Sigmoid colon (tissue), 6 donors: ENCODE measurements at regions not wholly inside any gene's neighbourhood (a gene's known extent, or its start where the extent isn't known, plus 50 kb on each side); places are given as distances from the start of the nearest gene placed in this dataset.

Experiments
- DNase-seq: peaks from one replicate; pipeline ENCODE4 v3.0.0-alpha.2; 2019
- H3K27ac ChIP-seq, 4 donors: fragments of 200-600 bp; sonication (generic); one replicate each; pipeline ENCODE4 v1.5.1; 2016 to 2019; ENCODE audit warnings: mild to moderate bottlenecking in 1 of 4
- H3K27me3 ChIP-seq, 3 donors: fragments of 200-600 bp; sonication (generic); one replicate each; pipeline ENCODE4 v1.5.1; 2019; ENCODE audit warnings: mild to moderate bottlenecking in 1 of 3
- H3K36me3 ChIP-seq, 4 donors: fragments of 200-600 bp; sonication (generic); one replicate each; pipeline ENCODE4 v1.5.1; 2016 to 2019
- H3K4me1 ChIP-seq, 4 donors: fragments of 200-600 bp; sonication (generic); one replicate each; pipeline ENCODE4 v1.5.1; 2017 to 2019
- H3K4me3 ChIP-seq, 4 donors: fragments of 200-600 bp; sonication (generic); one replicate each; pipeline ENCODE4 v1.5.1; 2017 to 2019; ENCODE audit warnings: mild to moderate bottlenecking in 2 of 4, moderate library complexity in 1 of 4
- H3K9me3 ChIP-seq, 4 donors: fragments of 200-600 bp in 3 of 4; sonication (generic) in 3 of 4; one replicate each; pipeline versions ENCODE4 v1.5.1 to v1.6.1; 2013 to 2019
- EP300 ChIP-seq, 4 donors: sonication (generic); formaldehyde crosslinking; IDR thresholded peaks; one replicate each; pipeline ENCODE4 v1.6.1; 2017; ENCODE audit warnings: antibody characterized with exemption in 4 of 4
- POLR2A ChIP-seq, 2 donors: fragments of 450-650 bp; IDR thresholded peaks; one replicate each; pipeline ENCODE4 v1.6.1; 2016; ENCODE audit warnings: antibody characterized with exemption in 2 of 2, mild to moderate bottlenecking in 2 of 2, moderate library complexity in 2 of 2
- POLR2AphosphoS5 ChIP-seq, 4 donors: sonication (generic); formaldehyde crosslinking; IDR thresholded peaks; one replicate each; pipeline ENCODE4 v1.6.1; 2017; ENCODE audit warnings: antibody characterized with exemption in 4 of 4
- WGBS, 2 donors: extraction: QIAGEN DNeasy Blood & Tissue Kit; methylation state at CpG; one replicate each; pipeline ENCODE4 v1.1.7; 2013; 5-methylcytosine and 5-hydroxymethylcytosine counted together
- intact Hi-C: fragments of 100-400 bp; cut with DNase I; formaldehyde crosslinking; loops from one replicate; pipeline ENCODE4 v1.15.1; 2023
- TF ChIP-seq, protein P1 (sequence below), 4 experiments: fragments of 450-650 bp in 3 of 4; fragments of 200-600 bp in 1 of 4; IDR thresholded peaks; one replicate each; pipeline ENCODE4 v1.5.1; 2016 to 2019; ENCODE audit warnings: antibody characterized with exemption in 4 of 4, mild to moderate bottlenecking in 3 of 4, moderate library complexity in 2 of 4
- donor health status: healthy with polysubstance abuse.
- donor health status: healthy.

DNA sequence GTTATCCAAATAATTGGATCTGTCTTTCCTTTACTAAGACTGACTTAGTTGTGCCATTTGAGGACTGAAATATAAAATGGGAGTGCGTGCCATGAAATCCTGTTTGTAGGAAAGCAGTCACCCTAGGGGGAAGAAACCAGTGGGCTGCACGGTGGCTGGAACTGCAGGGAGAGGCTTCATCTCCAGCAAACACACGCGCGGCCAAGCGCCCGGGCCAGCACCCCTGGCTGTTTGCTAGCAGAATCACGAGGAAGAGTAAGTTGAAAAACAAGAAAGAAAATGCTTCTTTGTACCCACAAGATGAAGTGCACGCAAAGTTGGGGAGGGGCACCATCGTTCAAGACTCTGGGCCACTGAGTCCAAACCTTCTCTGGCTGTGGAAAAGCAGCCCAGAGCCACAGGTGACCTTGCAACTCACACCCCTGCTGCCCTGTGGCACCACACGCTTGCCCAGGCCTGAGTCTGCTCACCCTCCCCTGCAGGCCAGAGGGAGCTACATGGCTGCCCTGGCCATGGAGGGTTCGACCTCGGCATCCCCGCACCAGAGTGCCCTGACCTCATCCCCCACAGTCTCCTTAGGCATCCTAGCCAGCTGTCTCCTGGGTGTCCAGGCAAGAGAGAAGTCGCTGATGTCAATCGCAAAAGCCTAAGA, 55.2 kb downstream of the IRX2 start:
- no peak for TF ChIP-seq POLR2A (IDR thresholded peaks at IDR 0.05)
- no peak for TF ChIP-seq POLR2AphosphoS5 (IDR thresholded peaks at IDR 0.05)
- TF ChIP-seq EP300 (IDR thresholded peaks at IDR 0.05), result no peak
- TF ChIP-seq, protein P1, sequence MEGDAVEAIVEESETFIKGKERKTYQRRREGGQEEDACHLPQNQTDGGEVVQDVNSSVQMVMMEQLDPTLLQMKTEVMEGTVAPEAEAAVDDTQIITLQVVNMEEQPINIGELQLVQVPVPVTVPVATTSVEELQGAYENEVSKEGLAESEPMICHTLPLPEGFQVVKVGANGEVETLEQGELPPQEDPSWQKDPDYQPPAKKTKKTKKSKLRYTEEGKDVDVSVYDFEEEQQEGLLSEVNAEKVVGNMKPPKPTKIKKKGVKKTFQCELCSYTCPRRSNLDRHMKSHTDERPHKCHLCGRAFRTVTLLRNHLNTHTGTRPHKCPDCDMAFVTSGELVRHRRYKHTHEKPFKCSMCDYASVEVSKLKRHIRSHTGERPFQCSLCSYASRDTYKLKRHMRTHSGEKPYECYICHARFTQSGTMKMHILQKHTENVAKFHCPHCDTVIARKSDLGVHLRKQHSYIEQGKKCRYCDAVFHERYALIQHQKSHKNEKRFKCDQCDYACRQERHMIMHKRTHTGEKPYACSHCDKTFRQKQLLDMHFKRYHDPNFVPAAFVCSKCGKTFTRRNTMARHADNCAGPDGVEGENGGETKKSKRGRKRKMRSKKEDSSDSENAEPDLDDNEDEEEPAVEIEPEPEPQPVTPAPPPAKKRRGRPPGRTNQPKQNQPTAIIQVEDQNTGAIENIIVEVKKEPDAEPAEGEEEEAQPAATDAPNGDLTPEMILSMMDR (IDR thresholded peaks at IDR 0.05), result no peak
- Histone ChIP-seq H3K9me3 (no peaks in the 10 kb centered on the region), H3K27ac (no peak overlapping the region), H3K4me1 (no peaks in the 10 kb centered on the region), H3K36me3 (no peaks in the 10 kb centered on the region), H3K27me3 (no peaks in the 10 kb centered on the region), H3K4me3 (no peak overlapping the region)
- DNase-seq, result peak; percentile 50
- WGBS, 2 donors, result 87 to 88% methylated on average over 16 of the region's 16 CpGs
- intact Hi-C loops, result no loop called here

DNA sequence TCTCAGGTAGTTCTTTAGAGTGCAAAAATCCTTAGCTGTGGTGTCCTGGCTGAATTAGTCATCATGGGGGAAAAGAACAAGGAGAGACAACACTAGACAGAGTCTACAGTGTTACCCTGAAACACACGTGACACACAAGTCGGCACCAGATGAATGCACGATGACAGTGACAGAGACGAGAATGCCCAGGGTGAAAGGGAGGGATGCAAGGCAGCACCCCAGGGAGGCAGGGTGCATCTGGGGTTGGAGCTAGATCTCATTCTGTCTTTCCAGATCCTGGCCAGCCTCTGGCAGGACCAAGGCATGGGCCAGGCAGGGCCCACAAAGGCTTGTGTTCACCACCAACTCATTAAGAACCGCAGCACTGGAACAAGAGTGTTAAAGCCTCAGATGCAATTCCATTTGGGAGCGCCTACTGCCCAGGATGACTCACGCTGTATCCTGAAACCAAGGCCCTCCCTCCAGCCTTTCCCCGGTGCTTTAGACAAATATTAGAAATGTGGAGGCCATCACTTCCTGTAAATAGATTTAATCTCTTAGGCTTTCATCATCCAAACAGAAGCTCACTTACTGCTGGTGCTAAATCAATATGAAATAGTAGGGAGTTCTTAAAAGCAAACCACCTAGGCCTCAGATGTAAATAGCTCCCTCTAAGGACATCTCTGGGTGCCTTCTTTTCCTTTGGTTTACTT, 56.1 kb downstream of the IRX2 start:
- intact Hi-C loops, result no loop called here
- peak; percentile 44 for DNase-seq
- Histone ChIP-seq H3K27ac (no peak overlapping the region), H3K36me3 (no peaks in the 10 kb centered on the region), H3K4me3 (no peak overlapping the region), H3K27me3 (no peaks in the 10 kb centered on the region), H3K4me1 (no peaks in the 10 kb centered on the region), H3K9me3 (no peaks in the 10 kb centered on the region)
- TF ChIP-seq, protein P1 (IDR thresholded peaks at IDR 0.05), result no peak
- 69 to 76% methylated on average over 8 of the region's 8 CpGs for WGBS, 2 donors

- 13 to 66% methylated on average over 1 of the region's 1 CpG for WGBS, 2 donors
- DNase-seq, result no peak
- intact Hi-C loops, result no loop called here
These were observed 59.9 kb downstream of the IRX2 start for GRCh38 chr5:2691530-2691929.

GRCh38 chr5:2690293-2690692, 61.2 kb downstream of the IRX2 start:
- H3K36me3 ChIP-seq, result no peaks in the 10 kb centered on the region

More at GRCh38 chr5:2691530-2691929, 59.9 kb downstream of the IRX2 start:
- Histone ChIP-seq H3K9me3 (no peaks in the 10 kb centered on the region), H3K4me1 (no peaks in the 10 kb centered on the region), H3K27me3 (peaks cover 0 to 4% (median 0%) of the 10 kb centered on the region in 3 donors), H3K4me3 (no peak overlapping the region), H3K27ac (no peak overlapping the region), H3K36me3 (no peaks in the 10 kb centered on the region)
- TF ChIP-seq EP300 (IDR thresholded peaks at IDR 0.05) (no peak), POLR2A (IDR thresholded peaks at IDR 0.05) (no peak), POLR2AphosphoS5 (IDR thresholded peaks at IDR 0.05) (no peak)
- TF ChIP-seq, protein P1 (IDR thresholded peaks at IDR 0.05), result no peak

More at GRCh38 chr5:2690293-2690692, 61.2 kb downstream of the IRX2 start:
- peaks cover 0 to 4% (median 0%) of the 10 kb centered on the region in 3 donors for H3K27me3 ChIP-seq
- intact Hi-C loops, result no loop called here
- no peaks in the 10 kb centered on the region for H3K4me1 ChIP-seq
- DNase-seq, result no peak
- WGBS, 2 donors, result 73 to 78% methylated on average over 6 of the region's 6 CpGs
- no peaks in the 10 kb centered on the region for H3K9me3 ChIP-seq
- TF ChIP-seq POLR2AphosphoS5 (IDR thresholded peaks at IDR 0.05) (no peak), EP300 (IDR thresholded peaks at IDR 0.05) (no peak), POLR2A (IDR thresholded peaks at IDR 0.05) (no peak)
- TF ChIP-seq, protein P1 (IDR thresholded peaks at IDR 0.05), result no peak
- no peak overlapping the region for H3K4me3 ChIP-seq
- H3K27ac ChIP-seq, result no peak overlapping the region
